IMR-90 (cell line): ENCODE measurements at regions not wholly inside any gene's neighbourhood (a gene's known extent, or its start where the extent isn't known, plus 50 kb on each side); places are given as distances from the start of the nearest gene placed in this dataset.

Experiments used
- BHLHE40 ChIP-seq: fragments of 150-350 bp; IDR thresholded peaks from 2 replicates; pipeline ENCODE4 v1.6.1; 2016; ENCODE audit warnings: mild to moderate bottlenecking, low read depth, low read length
- CEBPB ChIP-seq: IDR thresholded peaks from 2 replicates; pipeline ENCODE4 v1.6.1; 2012; ENCODE audit warnings: low read depth, low read length, improper control_type of control experiment
- CHD1 ChIP-seq: IDR thresholded peaks from 2 replicates; pipeline ENCODE4 v1.6.1; 2012; ENCODE audit warnings: low read depth, low read length, improper control_type of control experiment
- FOS ChIP-seq: fragments of 150-350 bp; IDR thresholded peaks from 2 replicates; pipeline ENCODE4 v1.6.1; 2016; ENCODE audit warnings: low read depth, low read length
- MAZ ChIP-seq: IDR thresholded peaks from 2 replicates; pipeline ENCODE4 v1.6.1; 2012; ENCODE audit warnings: low read depth, mild to moderate bottlenecking, low read length, improper control_type of control experiment, moderate library complexity, borderline replicate concordance
- POLR2A ChIP-seq: IDR thresholded peaks from 2 replicates; pipeline ENCODE4 v1.6.1; 2012; ENCODE audit warnings: mild to moderate bottlenecking, low read depth, low read length
- RAD21 ChIP-seq: IDR thresholded peaks from 2 replicates; pipeline ENCODE4 v1.6.1; 2012; ENCODE audit warnings: low read length, improper control_type of control experiment
- RCOR1 ChIP-seq: IDR thresholded peaks from 2 replicates; pipeline ENCODE4 v1.6.1; 2012; ENCODE audit warnings: mild to moderate bottlenecking, low read length, improper control_type of control experiment; ENCODE audit not compliant: insufficient replicate concordance
- RFX5 ChIP-seq: IDR thresholded peaks from 2 replicates; pipeline ENCODE4 v1.8.0; 2012; ENCODE audit warnings: low read depth, mild to moderate bottlenecking, low read length, moderate library complexity
- SMC3 ChIP-seq: fragments of 150-350 bp; IDR thresholded peaks from 2 replicates; pipeline ENCODE4 v1.6.1; 2016; ENCODE audit warnings: low read depth, mild to moderate bottlenecking, antibody characterized with exemption, low read length, moderate library complexity
- TF ChIP-seq, protein P1 (sequence below): conservative IDR thresholded peaks from 2 replicates; pipeline ENCODE4 v1.5.1; 2012; ENCODE audit warnings: mild to moderate bottlenecking, low read depth, low read length, improper control_type of control experiment
- TF ChIP-seq, protein P2 (sequence below): fragments of 150-350 bp; IDR thresholded peaks from 2 replicates; pipeline ENCODE4 v1.6.1; 2016; ENCODE audit warnings: low read depth, mild to moderate bottlenecking, low read length, moderate library complexity, borderline replicate concordance
- TF ChIP-seq, protein P3 (sequence below): fragments of 150-350 bp; IDR thresholded peaks from 2 replicates; pipeline ENCODE4 v1.6.1; 2017; ENCODE audit warnings: mild to moderate bottlenecking, antibody characterized with exemption, low read length, low read depth

DNA sequence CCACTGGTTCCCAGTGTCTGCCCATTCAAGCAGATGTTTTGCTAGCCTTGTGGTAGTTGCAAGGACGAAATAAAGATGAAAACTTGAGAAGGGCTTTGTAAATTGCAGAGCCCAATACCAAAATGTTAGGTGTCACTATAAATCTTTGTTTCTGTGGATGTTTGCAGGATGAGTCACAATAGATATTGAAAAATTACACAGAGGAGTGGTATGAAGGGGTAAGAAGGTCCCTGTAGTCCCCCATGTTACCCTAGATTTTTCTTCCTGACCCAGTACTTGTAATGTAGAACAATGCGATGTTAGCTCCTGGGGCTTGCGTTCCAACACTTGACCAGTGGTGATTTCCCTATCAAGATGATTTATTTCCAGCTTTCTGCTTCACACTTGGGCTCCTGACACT is 102.6 kb upstream of the LYZL1 start:
- TF ChIP-seq POLR2A (no peak), RCOR1 (no peak), CEBPB (no peak), RAD21 (no peak), MAZ (no peak), CHD1 (no peak), BHLHE40 (no peak), FOS (no peak), RFX5 (no peak), SMC3 (no peak)
- TF ChIP-seq, protein P1, sequence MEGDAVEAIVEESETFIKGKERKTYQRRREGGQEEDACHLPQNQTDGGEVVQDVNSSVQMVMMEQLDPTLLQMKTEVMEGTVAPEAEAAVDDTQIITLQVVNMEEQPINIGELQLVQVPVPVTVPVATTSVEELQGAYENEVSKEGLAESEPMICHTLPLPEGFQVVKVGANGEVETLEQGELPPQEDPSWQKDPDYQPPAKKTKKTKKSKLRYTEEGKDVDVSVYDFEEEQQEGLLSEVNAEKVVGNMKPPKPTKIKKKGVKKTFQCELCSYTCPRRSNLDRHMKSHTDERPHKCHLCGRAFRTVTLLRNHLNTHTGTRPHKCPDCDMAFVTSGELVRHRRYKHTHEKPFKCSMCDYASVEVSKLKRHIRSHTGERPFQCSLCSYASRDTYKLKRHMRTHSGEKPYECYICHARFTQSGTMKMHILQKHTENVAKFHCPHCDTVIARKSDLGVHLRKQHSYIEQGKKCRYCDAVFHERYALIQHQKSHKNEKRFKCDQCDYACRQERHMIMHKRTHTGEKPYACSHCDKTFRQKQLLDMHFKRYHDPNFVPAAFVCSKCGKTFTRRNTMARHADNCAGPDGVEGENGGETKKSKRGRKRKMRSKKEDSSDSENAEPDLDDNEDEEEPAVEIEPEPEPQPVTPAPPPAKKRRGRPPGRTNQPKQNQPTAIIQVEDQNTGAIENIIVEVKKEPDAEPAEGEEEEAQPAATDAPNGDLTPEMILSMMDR: no peak
- TF ChIP-seq, protein P2, sequence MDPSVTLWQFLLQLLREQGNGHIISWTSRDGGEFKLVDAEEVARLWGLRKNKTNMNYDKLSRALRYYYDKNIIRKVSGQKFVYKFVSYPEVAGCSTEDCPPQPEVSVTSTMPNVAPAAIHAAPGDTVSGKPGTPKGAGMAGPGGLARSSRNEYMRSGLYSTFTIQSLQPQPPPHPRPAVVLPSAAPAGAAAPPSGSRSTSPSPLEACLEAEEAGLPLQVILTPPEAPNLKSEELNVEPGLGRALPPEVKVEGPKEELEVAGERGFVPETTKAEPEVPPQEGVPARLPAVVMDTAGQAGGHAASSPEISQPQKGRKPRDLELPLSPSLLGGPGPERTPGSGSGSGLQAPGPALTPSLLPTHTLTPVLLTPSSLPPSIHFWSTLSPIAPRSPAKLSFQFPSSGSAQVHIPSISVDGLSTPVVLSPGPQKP: no peak
- TF ChIP-seq, protein P3, sequence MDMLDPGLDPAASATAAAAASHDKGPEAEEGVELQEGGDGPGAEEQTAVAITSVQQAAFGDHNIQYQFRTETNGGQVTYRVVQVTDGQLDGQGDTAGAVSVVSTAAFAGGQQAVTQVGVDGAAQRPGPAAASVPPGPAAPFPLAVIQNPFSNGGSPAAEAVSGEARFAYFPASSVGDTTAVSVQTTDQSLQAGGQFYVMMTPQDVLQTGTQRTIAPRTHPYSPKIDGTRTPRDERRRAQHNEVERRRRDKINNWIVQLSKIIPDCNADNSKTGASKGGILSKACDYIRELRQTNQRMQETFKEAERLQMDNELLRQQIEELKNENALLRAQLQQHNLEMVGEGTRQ: no peak
